H9 (cell line): ENCODE measurements at regions not wholly inside any gene's neighbourhood (a gene's known extent, or its start where the extent isn't known, plus 50 kb on each side); places are given as distances from the start of the nearest gene placed in this dataset.

Experiments used
- DNase-seq: peaks from one replicate; pipeline ENCODE4 v3.0.0-alpha.2; 2017
- H2AFZ ChIP-seq: one replicate; pipeline ENCODE4 v1.6.1; 2013; ENCODE audit warnings: mild to moderate bottlenecking, low read length, control low read depth, moderate library complexity
- H2AK5ac ChIP-seq: 2 replicates; pipeline ENCODE4 v1.6.1; 2013; ENCODE audit warnings: low read length, control low read depth, mixed read lengths; ENCODE audit not compliant: insufficient read length
- H2BK120ac ChIP-seq: one replicate; pipeline ENCODE4 v1.6.1; 2013; ENCODE audit warnings: low read depth, mild to moderate bottlenecking, low read length, control low read depth, inconsistent platforms; ENCODE audit not compliant: poor library complexity, severe bottlenecking
- H2BK12ac ChIP-seq: 2 replicates; pipeline ENCODE4 v1.6.1; 2013; ENCODE audit warnings: low read length, control low read depth, mixed read lengths, low read depth; ENCODE audit not compliant: insufficient read length
- H2BK15ac ChIP-seq: 2 replicates; pipeline ENCODE4 v1.6.1; 2013; ENCODE audit warnings: low read depth, low read length, control low read depth
- H2BK20ac ChIP-seq: one replicate; pipeline ENCODE4 v1.6.1; 2013; ENCODE audit warnings: low read depth, mild to moderate bottlenecking, low read length, control low read depth, inconsistent platforms; ENCODE audit not compliant: poor library complexity, severe bottlenecking
- H2BK5ac ChIP-seq: 2 replicates; pipeline ENCODE4 v1.6.1; 2013; ENCODE audit warnings: low read length, control low read depth, mixed read lengths; ENCODE audit not compliant: insufficient read length
- H3K14ac ChIP-seq: 2 replicates; pipeline ENCODE4 v1.6.1; 2013; ENCODE audit warnings: low read length, control low read depth; ENCODE audit not compliant: insufficient read depth
- H3K18ac ChIP-seq: 2 replicates; pipeline ENCODE4 v1.6.1; 2013; ENCODE audit warnings: low read depth, mild to moderate bottlenecking, mixed read lengths, low read length, control low read depth; ENCODE audit not compliant: insufficient read length
- H3K23ac ChIP-seq: 2 replicates; pipeline ENCODE4 v1.6.1; 2013; ENCODE audit warnings: low read length, control low read depth, mixed read lengths, low read depth; ENCODE audit not compliant: insufficient read length
- H3K23me2 ChIP-seq: 2 replicates; pipeline ENCODE4 v1.6.1; 2013; ENCODE audit warnings: low read depth, mild to moderate bottlenecking, mixed read lengths, low read length, control low read depth; ENCODE audit not compliant: insufficient read length, poor library complexity, severe bottlenecking
- H3K27ac ChIP-seq: 2 replicates; pipeline ENCODE4 v1.5.1; 2013; ENCODE audit warnings: low read length, control low read depth, mixed read lengths, low read depth; ENCODE audit not compliant: insufficient read length
- H3K27me3 ChIP-seq: 2 replicates; pipeline ENCODE4 v1.6.1; 2013; ENCODE audit warnings: low read length, control low read depth, inconsistent platforms; ENCODE audit not compliant: insufficient read depth
- H3K4ac ChIP-seq: 2 replicates; pipeline ENCODE4 v1.6.1; 2013; ENCODE audit warnings: low read depth, mild to moderate bottlenecking, control low read depth, inconsistent platforms, low read length, moderate library complexity
- H3K4me1 ChIP-seq: 2 replicates; pipeline ENCODE4 v1.6.1; 2013; ENCODE audit warnings: low read length, control low read depth, inconsistent platforms; ENCODE audit not compliant: insufficient read depth
- H3K4me2 ChIP-seq: 2 replicates; pipeline ENCODE4 v1.6.1; 2013; ENCODE audit warnings: low read length, control low read depth, mixed read lengths; ENCODE audit not compliant: insufficient read length, insufficient read depth
- H3K56ac ChIP-seq: 2 replicates; pipeline ENCODE4 v1.6.1; 2013; ENCODE audit warnings: low read depth, mild to moderate bottlenecking, mixed read lengths, low read length, control low read depth; ENCODE audit not compliant: insufficient read length
- H3K79me1 ChIP-seq: 2 replicates; pipeline ENCODE4 v1.6.1; 2013; ENCODE audit warnings: low read depth, mild to moderate bottlenecking, moderate library complexity, low read length, control low read depth, inconsistent platforms; ENCODE audit not compliant: insufficient read depth, poor library complexity, severe bottlenecking
- H3K79me2 ChIP-seq: 2 replicates; pipeline ENCODE4 v1.6.1; 2013; ENCODE audit warnings: low read length, control low read depth, inconsistent platforms; ENCODE audit not compliant: insufficient read depth
- H3K9ac ChIP-seq: 2 replicates; pipeline ENCODE4 v1.6.1; 2013; ENCODE audit warnings: low read length, control low read depth, mixed read lengths; ENCODE audit not compliant: insufficient read length; ENCODE audit errors: extremely low read depth
- H3K9me3 ChIP-seq: one replicate; pipeline ENCODE4 v1.6.1; 2013; ENCODE audit warnings: low read depth, low read length, inconsistent platforms; ENCODE audit not compliant: control insufficient read depth
- H3T11ph ChIP-seq: one replicate; pipeline ENCODE4 v1.6.1; 2013; ENCODE audit warnings: mild to moderate bottlenecking, low read length, control low read depth, inconsistent platforms
- H4K20me1 ChIP-seq: one replicate; pipeline ENCODE4 v1.6.1; 2013; ENCODE audit not compliant: control insufficient read depth, insufficient read length, insufficient read depth
- H4K5ac ChIP-seq: 2 replicates; pipeline ENCODE4 v1.6.1; 2013; ENCODE audit warnings: low read depth, mild to moderate bottlenecking, mixed read lengths, low read length, control low read depth; ENCODE audit not compliant: insufficient read length
- H4K8ac ChIP-seq: replicated peaks from 2 replicates; pipeline ENCODE4 v1.6.1; 2013; ENCODE audit warnings: low read length, control low read depth, mixed read lengths, low read depth; ENCODE audit not compliant: insufficient read length
- H4K91ac ChIP-seq: 2 replicates; pipeline ENCODE4 v1.6.1; 2013; ENCODE audit warnings: low read depth, mild to moderate bottlenecking, moderate library complexity, mixed read lengths, low read length, control low read depth; ENCODE audit not compliant: insufficient read length
- H3K27ac Mint-ChIP-seq, 3 experiments: 2 replicates in 2 of 3; 3 replicates in 1 of 3; pipeline ENCODE4 v1.8.0; 2020 to 2021; ENCODE audit warnings: mixed read lengths in 3 of 3, mild to moderate bottlenecking in 1 of 3, moderate library complexity in 1 of 3
- H3K27me3 Mint-ChIP-seq: 2 replicates; pipeline ENCODE4 v1.8.0; 2021; ENCODE audit warnings: low read depth, mild to moderate bottlenecking, moderate library complexity, mixed read lengths
- H3K36me3 Mint-ChIP-seq, 3 experiments: 2 replicates in 2 of 3; 3 replicates in 1 of 3; pipeline ENCODE4 v1.8.0; 2020 to 2021; ENCODE audit warnings: low read depth in 3 of 3, mixed read lengths in 3 of 3; ENCODE audit not compliant: insufficient read depth in 1 of 3
- H3K4me1 Mint-ChIP-seq, 2 experiments: 2 replicates each; pipeline ENCODE4 v1.8.0; 2020; ENCODE audit warnings: mixed read lengths in 2 of 2
- H3K4me3 Mint-ChIP-seq, 2 experiments: 2 replicates in 1 of 2; 3 replicates in 1 of 2; pipeline ENCODE4 v1.8.0; 2020 to 2021; ENCODE audit warnings: mild to moderate bottlenecking in 2 of 2, mixed read lengths in 2 of 2, moderate library complexity in 1 of 2
- H3K9me3 Mint-ChIP-seq, 2 experiments: 2 replicates in 1 of 2; 3 replicates in 1 of 2; pipeline ENCODE4 v1.8.0; 2020; ENCODE audit warnings: mild to moderate bottlenecking in 2 of 2, mixed read lengths in 2 of 2, moderate library complexity in 1 of 2
- WGBS: extraction: QIAGEN DNeasy Blood & Tissue Kit; methylation state at CpG from one replicate; pipeline ENCODE4 v1.1.7; 2013; ENCODE audit warnings: missing lambda C conversion rate, low lambda C conversion rate, mixed read lengths; ENCODE audit not compliant: insufficient read length; ENCODE audit errors: extremely low coverage; 5-methylcytosine and 5-hydroxymethylcytosine counted together
- TF ChIP-seq, protein P1 (sequence below): fragments of 200-600 bp; sonication (generic); conservative IDR thresholded peaks from 3 replicates; pipeline ENCODE4 v1.8.0; 2021; ENCODE audit warnings: antibody characterized with exemption, mild to moderate bottlenecking

DNA sequence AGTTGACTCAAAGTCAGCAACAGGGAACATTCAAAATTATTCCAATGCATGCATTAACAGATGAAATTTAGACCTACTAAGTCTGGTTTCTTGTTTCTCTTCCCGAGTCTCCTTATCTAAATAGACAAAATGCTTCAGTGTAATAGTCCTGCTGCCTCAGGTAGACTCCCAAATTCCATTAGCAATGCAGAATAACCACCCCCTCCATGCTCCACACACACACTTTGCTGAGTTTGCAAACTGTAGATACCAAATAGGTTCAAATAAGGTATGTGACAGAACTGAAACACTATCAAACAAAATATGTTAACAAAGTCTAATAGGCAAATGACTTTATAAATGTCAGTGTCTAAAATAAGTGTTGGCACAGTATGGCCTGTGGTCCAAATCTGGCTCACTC is 451.1 kb upstream of the SOX5 start:
- Histone ChIP-seq H3K4me1 (peaks cover 8% of the 10 kb centered on the region; the same call in 1 of the 2 replicates), H4K5ac (no peak overlapping the region), H3K23me2 (no peaks in the 10 kb centered on the region), H3K79me2 (no peaks in the 10 kb centered on the region), H3T11ph (no peak overlapping the region), H4K91ac (no peak overlapping the region), H3K27me3 (no peaks in the 10 kb centered on the region), H3K27ac (no peak overlapping the region), H4K20me1 (no peaks in the 10 kb centered on the region), H2BK15ac (no peak overlapping the region), H3K9me3 (no peaks in the 10 kb centered on the region), H3K23ac (no peak overlapping the region), H3K9ac (no peak overlapping the region), H2BK120ac (no peak overlapping the region), H3K4me2 (no peak overlapping the region), H2BK5ac (no peak overlapping the region), H2AK5ac (no peak overlapping the region), H3K4ac (no peak overlapping the region), H2BK12ac (no peak overlapping the region), H3K14ac (no peak overlapping the region), H3K56ac (no peak overlapping the region), H3K18ac (no peak overlapping the region), H3K79me1 (no peaks in the 10 kb centered on the region), H2AFZ (no peak overlapping the region), H4K8ac (no peak overlapping the region), H2BK20ac (no peak overlapping the region)
- TF ChIP-seq, protein P1, sequence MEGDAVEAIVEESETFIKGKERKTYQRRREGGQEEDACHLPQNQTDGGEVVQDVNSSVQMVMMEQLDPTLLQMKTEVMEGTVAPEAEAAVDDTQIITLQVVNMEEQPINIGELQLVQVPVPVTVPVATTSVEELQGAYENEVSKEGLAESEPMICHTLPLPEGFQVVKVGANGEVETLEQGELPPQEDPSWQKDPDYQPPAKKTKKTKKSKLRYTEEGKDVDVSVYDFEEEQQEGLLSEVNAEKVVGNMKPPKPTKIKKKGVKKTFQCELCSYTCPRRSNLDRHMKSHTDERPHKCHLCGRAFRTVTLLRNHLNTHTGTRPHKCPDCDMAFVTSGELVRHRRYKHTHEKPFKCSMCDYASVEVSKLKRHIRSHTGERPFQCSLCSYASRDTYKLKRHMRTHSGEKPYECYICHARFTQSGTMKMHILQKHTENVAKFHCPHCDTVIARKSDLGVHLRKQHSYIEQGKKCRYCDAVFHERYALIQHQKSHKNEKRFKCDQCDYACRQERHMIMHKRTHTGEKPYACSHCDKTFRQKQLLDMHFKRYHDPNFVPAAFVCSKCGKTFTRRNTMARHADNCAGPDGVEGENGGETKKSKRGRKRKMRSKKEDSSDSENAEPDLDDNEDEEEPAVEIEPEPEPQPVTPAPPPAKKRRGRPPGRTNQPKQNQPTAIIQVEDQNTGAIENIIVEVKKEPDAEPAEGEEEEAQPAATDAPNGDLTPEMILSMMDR: no peak
- Mint-ChIP-seq H3K4me3 (no peak overlapping the region), H3K9me3 (no peaks in the 10 kb centered on the region), H3K36me3 (no peaks in the 10 kb centered on the region; a peak in 1 of 7 replicates), H3K27ac (peak overlapping the region in 1 of 3 experiments; percentile 74; a peak in 2 of 7 replicates), H3K27me3 (no peaks in the 10 kb centered on the region), H3K4me1 (peaks cover 25 to 30% of the 10 kb centered on the region in 2 experiments)
- no peak for DNase-seq
- WGBS: no CpG with 5 or more reads among the region's 1 CpG
